ENCODE measurements at regions not wholly inside any gene's neighbourhood (a gene's known extent, or its start where the extent isn't known, plus 50 kb on each side); places are given as distances from the start of the nearest gene placed in this dataset.
"Not testable (repeated sequence)": the region's sequence is repeated elsewhere in the genome, so short reads cannot be mapped to it uniquely, and the experiment has no call there.

- DNase-seq: no peak
These were observed 108.1 kb downstream of the ZFAND4 start for GRCh38 chr10:45564303-45564959.

GRCh38 chr10:45561952-45562351 is 110.6 kb downstream of the ZFAND4 start:
- DNase-seq: no peak

GRCh38 chr10:45560262-45560661 is 112.3 kb downstream of the ZFAND4 start:
- no peak for DNase-seq

GRCh38 chr10:45558425-45558824 is 114.1 kb downstream of the ZFAND4 start:
- no peak for DNase-seq

GRCh38 chr10:45557275-45557905 is 115.2 kb downstream of the ZFAND4 start:
- peak; percentile 7 for DNase-seq

- DNase-seq: no peak
These were observed 116.8 kb downstream of the ZFAND4 start for GRCh38 chr10:45555795-45556194.

- not testable (repeated sequence) for DNase-seq
These were observed 117.2 kb downstream of the ZFAND4 start for GRCh38 chr10:45555332-45555731.

GRCh38 chr10:45553613-45554012 is 119.0 kb downstream of the ZFAND4 start:
- no peak for DNase-seq

GRCh38 chr10:45553155-45553554 is 119.4 kb downstream of the ZFAND4 start:
- DNase-seq: no peak

- no peak for DNase-seq
These were observed 120.1 kb downstream of the ZFAND4 start for GRCh38 chr10:45552476-45552875.

GRCh38 chr10:45550903-45551786 is 121.4 kb downstream of the ZFAND4 start:
- DNase-seq: no peak

GRCh38 chr10:45548068-45548467 is 124.5 kb downstream of the ZFAND4 start:
- DNase-seq: no peak

GRCh38 chr10:45547207-45547606 is 125.4 kb downstream of the ZFAND4 start:
- no peak for DNase-seq

- DNase-seq: no peak
These were observed 127.4 kb downstream of the ZFAND4 start for GRCh38 chr10:45545150-45545549.

- DNase-seq: no peak
These were observed 128.4 kb downstream of the ZFAND4 start for GRCh38 chr10:45544191-45544590.

GRCh38 chr10:45541032-45541431 is 131.5 kb downstream of the ZFAND4 start:
- DNase-seq: not testable (repeated sequence)

- DNase-seq: not testable (repeated sequence)
These were observed 132.0 kb downstream of the ZFAND4 start for GRCh38 chr10:45540589-45540988.

- not testable (repeated sequence) for DNase-seq
These were observed 133.0 kb downstream of the ZFAND4 start for GRCh38 chr10:45539569-45539968.

- DNase-seq: no peak
These were observed 138.0 kb downstream of the ZFAND4 start for GRCh38 chr10:45534572-45534971.

- DNase-seq: no peak
These were observed 140.1 kb downstream of the ZFAND4 start for GRCh38 chr10:45532480-45532879.

- no peak for DNase-seq
These were observed 146.2 kb downstream of the ZFAND4 start for GRCh38 chr10:45526309-45526905.

GRCh38 chr10:45520476-45520875 is 146.5 kb downstream of the ALOX5 start:
- no peak for DNase-seq

GRCh38 chr10:45518741-45519140 is 144.7 kb downstream of the ALOX5 start:
- no peak for DNase-seq

Data from activated CD4-positive, alpha-beta T cell treated with anti-CD3 and anti-CD28 coated beads for 48 hours (primary cell).